Cardiac fibroblast (primary cell): ENCODE measurements at regions not wholly inside any gene's neighbourhood (a gene's known extent, or its start where the extent isn't known, plus 50 kb on each side); places are given as distances from the start of the nearest gene placed in this dataset.

ENCODE experiments used
- DNase-seq, 2 donors: peaks; one replicate each; pipeline versions ENCODE4 v3.0.0 to v3.0.0-alpha.2; 2010; ENCODE audit warnings: low read depth in 2 of 2
- H3K4me3 ChIP-seq, 2 donors: replicated peaks in 1 of 2; 1 replicate in 1 of 2; 2 replicates in 1 of 2; pipeline ENCODE4 v1.5.1; 2011; ENCODE audit warnings: low read depth in 2 of 2, low read length in 2 of 2, mild to moderate bottlenecking in 2 of 2, moderate library complexity in 1 of 2
- CTCF ChIP-seq: IDR thresholded peaks from one replicate; pipeline ENCODE4 v1.5.1; 2011; ENCODE audit warnings: low read depth, mild to moderate bottlenecking, low read length, inconsistent platforms

DNA sequence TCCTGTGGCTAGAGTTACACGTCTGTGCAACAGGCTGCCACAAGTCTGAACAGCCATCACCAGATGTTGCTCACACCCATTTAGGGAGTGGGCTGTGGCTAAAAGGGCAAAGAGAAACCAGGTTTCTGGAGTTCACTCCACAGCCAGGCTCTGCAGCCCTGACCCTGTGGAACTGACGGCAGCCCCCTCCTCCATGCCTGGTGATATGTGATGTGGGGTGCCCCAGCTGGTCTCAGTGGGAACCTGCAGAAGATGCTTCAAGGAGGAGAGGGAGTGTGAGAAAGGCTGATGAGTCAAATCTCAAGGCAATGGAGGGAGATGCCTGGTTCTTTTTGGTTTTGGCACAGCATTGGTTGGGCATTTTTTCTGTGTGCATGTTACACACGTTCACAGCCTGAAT is 130.6 kb downstream of the TPRA1 start:
- no peak for DNase-seq
- no peak overlapping the region for H3K4me3 ChIP-seq
- no peak for TF ChIP-seq CTCF

- H3K4me3 ChIP-seq: no peak overlapping the region
- TF ChIP-seq CTCF: no peak
- no peak for DNase-seq
Measured at GRCh38 chr3:127458696-127459604, 131.6 kb downstream of the TPRA1 start.

- H3K4me3 ChIP-seq: no peak overlapping the region
- TF ChIP-seq CTCF: no peak
- DNase-seq: no peak
Measured at GRCh38 chr3:127457546-127458145, 132.9 kb downstream of the TPRA1 start.

- H3K4me3 ChIP-seq: peak overlapping the region in 1 of 2 donors; percentile 14
- peak; percentile 59 to 65 for DNase-seq
- no peak for TF ChIP-seq CTCF
Measured at GRCh38 chr3:127457094-127457475, 133.4 kb downstream of the TPRA1 start.

GRCh38 chr3:127456471-127457093 is 134.0 kb downstream of the TPRA1 start:
- DNase-seq: peak; percentile 37 to 58
- H3K4me3 ChIP-seq: peak overlapping the region in 1 of 2 donors; percentile 14
- no peak for TF ChIP-seq CTCF

DNA sequence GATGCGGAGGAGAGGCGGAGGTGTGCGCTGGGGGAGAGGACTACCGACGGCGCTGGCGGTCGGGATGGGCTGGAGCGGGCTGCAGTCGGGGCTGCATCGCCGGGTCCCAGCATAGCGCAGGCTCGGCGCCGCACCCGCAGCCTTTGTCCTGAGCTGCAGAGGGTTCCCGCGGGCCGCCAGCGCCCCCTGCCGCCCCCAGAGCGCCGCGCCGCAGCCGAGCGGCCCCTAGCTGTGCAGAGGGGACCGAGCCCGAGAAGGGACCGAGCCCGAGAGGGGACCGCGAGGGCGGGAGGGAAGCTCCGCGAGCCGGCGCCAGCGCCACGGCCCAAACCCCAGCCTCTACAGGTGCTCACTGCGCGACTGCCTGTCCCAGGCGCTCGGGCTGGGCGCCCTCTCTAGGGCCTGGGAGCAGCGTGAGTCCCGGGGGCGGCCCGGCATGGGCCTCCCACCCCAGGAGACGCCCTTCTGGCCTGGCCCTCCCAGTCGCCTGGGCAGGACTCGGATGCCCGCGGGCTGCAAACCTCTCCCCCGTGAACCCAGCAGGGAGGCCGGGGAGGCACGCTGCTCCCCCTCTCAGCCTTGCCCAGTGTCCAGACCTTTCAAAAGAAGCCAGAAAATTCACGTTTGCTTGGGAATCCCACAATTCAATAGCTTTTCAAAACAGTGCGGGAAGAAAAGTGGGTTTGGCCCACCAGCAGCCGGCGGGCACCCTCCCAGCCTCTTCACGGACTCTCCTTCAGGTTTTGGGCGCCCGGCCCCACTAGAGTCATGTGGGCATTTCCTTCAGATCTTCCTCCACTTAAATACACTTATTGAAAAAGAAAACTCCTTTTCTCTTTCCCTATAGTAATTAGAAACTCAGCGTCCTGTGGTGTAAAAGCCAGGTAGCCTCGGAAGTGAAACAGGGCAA is 134.7 kb downstream of the TPRA1 start:
- peak; percentile 44 for TF ChIP-seq CTCF
- H3K4me3 ChIP-seq: peak overlapping the region; percentile 13 to 38
- peak; percentile 49 to 62 for DNase-seq
